ENCODE measurements at regions not wholly inside any gene's neighbourhood (a gene's known extent, or its start where the extent isn't known, plus 50 kb on each side); places are given as distances from the start of the nearest gene placed in this dataset.

DNA sequence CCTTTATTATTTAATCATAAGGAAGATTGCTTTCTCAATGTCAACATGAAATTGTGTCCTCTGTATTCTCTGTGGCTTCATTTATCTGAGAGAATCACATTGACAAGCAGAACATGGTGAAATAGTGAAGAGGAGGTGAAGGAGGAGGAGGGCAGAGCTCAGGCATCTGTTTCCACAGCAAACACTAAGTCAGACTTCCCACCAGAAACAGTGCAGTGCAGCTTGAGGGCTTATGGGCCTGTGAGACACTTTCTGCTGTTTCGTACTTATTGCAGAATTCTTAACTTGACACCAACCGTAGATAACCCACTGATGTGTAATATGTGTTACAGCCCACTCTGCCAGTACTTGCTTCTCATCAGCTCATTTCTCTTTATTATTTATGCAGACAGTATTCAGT, 386.3 kb downstream of the DIRAS2 start:
- no peak for DNase-seq
- H3K4me1 ChIP-seq, result no peaks in the 10 kb centered on the region
- TF ChIP-seq, protein P1, sequence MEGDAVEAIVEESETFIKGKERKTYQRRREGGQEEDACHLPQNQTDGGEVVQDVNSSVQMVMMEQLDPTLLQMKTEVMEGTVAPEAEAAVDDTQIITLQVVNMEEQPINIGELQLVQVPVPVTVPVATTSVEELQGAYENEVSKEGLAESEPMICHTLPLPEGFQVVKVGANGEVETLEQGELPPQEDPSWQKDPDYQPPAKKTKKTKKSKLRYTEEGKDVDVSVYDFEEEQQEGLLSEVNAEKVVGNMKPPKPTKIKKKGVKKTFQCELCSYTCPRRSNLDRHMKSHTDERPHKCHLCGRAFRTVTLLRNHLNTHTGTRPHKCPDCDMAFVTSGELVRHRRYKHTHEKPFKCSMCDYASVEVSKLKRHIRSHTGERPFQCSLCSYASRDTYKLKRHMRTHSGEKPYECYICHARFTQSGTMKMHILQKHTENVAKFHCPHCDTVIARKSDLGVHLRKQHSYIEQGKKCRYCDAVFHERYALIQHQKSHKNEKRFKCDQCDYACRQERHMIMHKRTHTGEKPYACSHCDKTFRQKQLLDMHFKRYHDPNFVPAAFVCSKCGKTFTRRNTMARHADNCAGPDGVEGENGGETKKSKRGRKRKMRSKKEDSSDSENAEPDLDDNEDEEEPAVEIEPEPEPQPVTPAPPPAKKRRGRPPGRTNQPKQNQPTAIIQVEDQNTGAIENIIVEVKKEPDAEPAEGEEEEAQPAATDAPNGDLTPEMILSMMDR (IDR thresholded peaks at IDR 0.05), result no peak
- H3K9ac ChIP-seq (ENCODE audit: low read depth in 2 of 2, low read length in 2 of 2), result no peak overlapping the region
- H3K27me3 ChIP-seq, result no peaks in the 10 kb centered on the region
- H3K36me3 ChIP-seq, result no peaks in the 10 kb centered on the region
- no peaks in the 10 kb centered on the region for H3K9me3 ChIP-seq
- H3K27ac ChIP-seq, result no peak overlapping the region
- no peak overlapping the region for H3K4me3 ChIP-seq
- intact Hi-C loops (cut with DNase I), result no loop called here

DNA sequence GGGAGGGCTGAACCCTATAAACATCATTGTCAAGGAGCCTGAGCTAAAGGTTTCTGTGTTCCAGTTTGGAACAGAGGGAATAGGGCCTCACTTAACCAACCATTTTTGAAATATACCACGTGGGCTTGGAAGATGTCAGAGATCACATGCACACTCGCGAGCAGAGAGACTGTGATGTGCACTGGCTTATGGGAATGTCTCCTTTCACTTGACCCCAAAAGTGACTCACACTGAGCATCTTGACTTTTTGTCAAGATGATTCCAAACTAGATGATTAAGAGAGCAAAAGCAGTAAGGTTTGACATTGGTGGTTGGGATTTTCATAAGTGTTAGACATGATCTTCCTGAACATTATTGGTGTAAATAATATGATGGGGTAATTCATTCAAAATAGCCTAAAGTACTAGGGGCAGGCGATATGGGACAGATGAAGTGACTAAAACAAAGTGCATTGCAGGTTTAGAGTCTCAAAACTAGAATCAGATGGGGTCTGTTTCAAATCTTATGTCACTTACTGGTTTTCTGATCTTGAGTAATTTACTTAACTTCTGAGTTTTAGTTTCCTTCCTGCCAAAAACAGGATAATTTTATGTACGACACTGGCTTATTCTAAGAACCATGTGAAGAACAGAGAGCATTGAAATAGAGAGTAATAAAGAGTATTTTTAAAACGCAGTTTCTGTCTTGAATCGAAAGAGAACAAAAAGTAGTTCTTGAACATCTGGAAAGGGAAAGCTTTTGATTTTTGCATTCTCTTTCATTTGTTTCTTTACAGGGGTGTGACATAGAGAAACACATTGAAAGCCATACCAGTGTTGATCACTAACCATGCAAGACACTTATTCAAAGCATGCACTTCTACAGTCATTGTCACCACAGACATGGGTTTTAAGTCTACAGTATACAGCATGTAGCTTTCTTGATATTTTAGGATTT, 383.0 kb downstream of the DIRAS2 start:
- Histone ChIP-seq H3K9ac (ENCODE audit: low read depth in 2 of 2, low read length in 2 of 2) (no peak overlapping the region), H3K4me1 (no peaks in the 10 kb centered on the region), H3K27ac (no peak overlapping the region), H3K9me3 (no peaks in the 10 kb centered on the region), H3K36me3 (no peaks in the 10 kb centered on the region), H3K27me3 (no peaks in the 10 kb centered on the region), H3K4me3 (no peak overlapping the region)
- no peak for DNase-seq
- TF ChIP-seq, protein P1 (IDR thresholded peaks at IDR 0.05), result no peak
- intact Hi-C loops (cut with DNase I), result no loop called here

DNA sequence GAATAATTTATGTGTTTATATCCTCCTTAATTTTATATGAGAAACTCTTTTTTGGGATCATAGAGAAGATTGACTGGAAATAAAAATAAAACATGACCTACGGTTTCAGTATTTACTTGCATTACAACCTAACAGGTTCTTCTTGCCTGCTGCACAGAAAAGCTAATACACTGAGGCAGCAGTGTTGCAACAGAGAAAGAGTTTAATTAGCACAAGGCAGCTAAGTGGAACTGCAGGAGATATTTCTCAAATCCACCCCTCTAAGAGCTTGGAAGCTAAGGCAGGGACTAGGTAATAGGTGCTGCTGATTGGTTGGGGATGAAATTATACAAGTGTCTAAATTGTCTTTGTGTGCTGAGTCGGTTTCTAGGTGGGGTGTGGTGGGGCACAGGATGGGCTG, 380.9 kb downstream of the DIRAS2 start:
- Histone ChIP-seq H3K4me3 (no peak overlapping the region), H3K9me3 (no peaks in the 10 kb centered on the region), H3K4me1 (no peaks in the 10 kb centered on the region), H3K36me3 (no peaks in the 10 kb centered on the region), H3K27me3 (no peaks in the 10 kb centered on the region), H3K9ac (ENCODE audit: low read depth in 2 of 2, low read length in 2 of 2) (no peak overlapping the region), H3K27ac (no peak overlapping the region)
- DNase-seq, result no peak
- intact Hi-C loops (cut with DNase I), result no loop called here
- TF ChIP-seq, protein P1 (IDR thresholded peaks at IDR 0.05), result no peak

DNA sequence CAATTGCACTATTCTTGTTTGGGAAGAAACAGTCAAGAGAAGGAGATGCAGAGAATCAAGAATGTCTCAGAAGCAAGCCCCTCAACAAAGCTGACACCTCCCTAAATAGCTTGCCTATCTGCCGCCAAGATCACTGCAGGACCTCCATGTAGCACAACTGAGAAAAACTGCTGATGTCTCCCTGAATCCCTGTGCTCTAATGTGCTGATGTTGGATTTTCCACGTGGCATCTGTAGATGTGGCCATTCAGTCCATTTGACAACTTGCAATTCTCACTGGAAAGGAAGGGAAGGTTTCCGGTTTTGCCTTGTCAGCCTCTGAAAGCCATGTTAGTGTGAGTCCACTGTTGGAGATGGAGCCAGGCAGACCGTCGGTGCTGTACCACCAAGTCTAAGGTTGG, 374.0 kb downstream of the DIRAS2 start:
- Histone ChIP-seq H3K9me3 (no peaks in the 10 kb centered on the region), H3K27me3 (no peaks in the 10 kb centered on the region), H3K4me3 (no peak overlapping the region), H3K4me1 (no peaks in the 10 kb centered on the region), H3K36me3 (no peaks in the 10 kb centered on the region), H3K27ac (no peak overlapping the region), H3K9ac (ENCODE audit: low read depth in 2 of 2, low read length in 2 of 2) (no peak overlapping the region)
- TF ChIP-seq, protein P1 (IDR thresholded peaks at IDR 0.05), result no peak
- intact Hi-C loops (cut with DNase I), result no loop called here
- DNase-seq, result no peak

DNA sequence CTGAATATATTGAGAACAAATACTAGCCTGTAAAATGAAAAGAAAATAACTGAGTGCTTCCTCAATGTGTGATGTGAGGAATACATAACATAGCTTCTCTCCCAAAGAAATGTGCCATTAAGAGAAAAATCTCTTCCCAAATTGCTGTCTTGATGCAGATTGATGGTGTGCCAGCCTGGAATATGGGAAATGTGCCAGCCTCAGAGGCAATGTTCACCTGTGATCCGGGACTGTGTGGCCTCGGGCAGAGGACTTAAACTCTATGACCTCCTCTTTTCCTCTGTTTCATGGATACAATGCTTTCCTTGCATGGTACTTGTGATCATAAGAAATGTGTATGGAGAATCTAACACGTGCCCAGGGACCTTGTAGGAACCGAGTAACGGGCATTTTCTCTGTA, 370.9 kb downstream of the DIRAS2 start:
- H3K4me3 ChIP-seq, result no peak overlapping the region
- H3K9me3 ChIP-seq, result no peaks in the 10 kb centered on the region
- no peak overlapping the region for H3K27ac ChIP-seq
- H3K27me3 ChIP-seq, result no peaks in the 10 kb centered on the region
- TF ChIP-seq, protein P1 (IDR thresholded peaks at IDR 0.05), result no peak
- H3K36me3 ChIP-seq, result no peaks in the 10 kb centered on the region
- no peak for DNase-seq
- intact Hi-C loops (cut with DNase I), result no loop called here
- no peaks in the 10 kb centered on the region for H3K4me1 ChIP-seq
- H3K9ac ChIP-seq (ENCODE audit: low read depth in 2 of 2, low read length in 2 of 2), result no peak overlapping the region

All from colonic mucosa (tissue), 4 donors.